Hematopoietic multipotent progenitor cell treated with erythropoietin and hydrocortisone succinate and interleukin-3 and kit ligand, for 8 days (in vitro differentiated cells): ENCODE measurements at regions not wholly inside any gene's neighbourhood (a gene's known extent, or its start where the extent isn't known, plus 50 kb on each side); places are given as distances from the start of the nearest gene placed in this dataset.
A peak's percentile ranks its signal among the peaks of the same experiment; 100 is the strongest.

Experiments
- DNase-seq: peaks from one replicate; pipeline ENCODE4 v3.0.0-alpha.2; 2015

GRCh38 chr10:61184429-61184828 lies 240.4 kb upstream of the RHOBTB1 start:
- no peak for DNase-seq

- no peak for DNase-seq
Observed at GRCh38 chr10:61183967-61184366, 240.0 kb upstream of the RHOBTB1 start.

- no peak for DNase-seq
Observed at GRCh38 chr10:61181832-61182231, 237.8 kb upstream of the RHOBTB1 start.

GRCh38 chr10:61179771-61180170 lies 235.8 kb upstream of the RHOBTB1 start:
- no peak for DNase-seq

GRCh38 chr10:61176424-61176823 lies 232.4 kb upstream of the RHOBTB1 start:
- DNase-seq = no peak

GRCh38 chr10:61175316-61175715 lies 231.3 kb upstream of the RHOBTB1 start:
- DNase-seq = no peak

GRCh38 chr10:61173450-61173849 lies 229.5 kb upstream of the RHOBTB1 start:
- no peak for DNase-seq

GRCh38 chr10:61172182-61172926 lies 228.4 kb upstream of the RHOBTB1 start:
- DNase-seq = no peak

- DNase-seq = no peak
Observed at GRCh38 chr10:61170594-61170993, 226.6 kb upstream of the RHOBTB1 start.

GRCh38 chr10:61169294-61169693 lies 225.3 kb upstream of the RHOBTB1 start:
- DNase-seq = no peak

GRCh38 chr10:61166489-61166888 lies 222.5 kb upstream of the RHOBTB1 start:
- no peak for DNase-seq

- DNase-seq = no peak
Observed at GRCh38 chr10:61166065-61166464, 222.1 kb upstream of the RHOBTB1 start.

- no peak for DNase-seq
Observed at GRCh38 chr10:61164458-61165160, 220.6 kb upstream of the RHOBTB1 start.

- no peak for DNase-seq
Observed at GRCh38 chr10:61163403-61163802, 219.4 kb upstream of the RHOBTB1 start.

GRCh38 chr10:61160253-61160652 lies 216.3 kb upstream of the RHOBTB1 start:
- DNase-seq = no peak

- no peak for DNase-seq
Observed at GRCh38 chr10:61159253-61159652, 215.3 kb upstream of the RHOBTB1 start.

GRCh38 chr10:61157182-61157581 lies 213.2 kb upstream of the RHOBTB1 start:
- DNase-seq = no peak

GRCh38 chr10:61153771-61154170 lies 209.8 kb upstream of the RHOBTB1 start:
- no peak for DNase-seq

GRCh38 chr10:61151059-61151458 lies 207.1 kb upstream of the RHOBTB1 start:
- DNase-seq = no peak

- no peak for DNase-seq
Observed at GRCh38 chr10:61148451-61148850, 204.5 kb upstream of the RHOBTB1 start.

GRCh38 chr10:61142987-61143386 lies 199.0 kb upstream of the RHOBTB1 start:
- no peak for DNase-seq

- peak; percentile 55 for DNase-seq
Observed at GRCh38 chr10:61140765-61141392, 196.9 kb upstream of the RHOBTB1 start.

- DNase-seq = no peak
Observed at GRCh38 chr10:61139592-61139953, 195.6 kb upstream of the RHOBTB1 start.
